NCI-H2107 treated with DMSO at 0.1 percent for 48 hours (cell line): ENCODE measurements at regions not wholly inside any gene's neighbourhood (a gene's known extent, or its start where the extent isn't known, plus 50 kb on each side); places are given as distances from the start of the nearest gene placed in this dataset.

Source experiments
- DNase-seq: peaks from one replicate; lab custom pipeline; 2025; ENCODE audit not compliant: unreplicated experiment; lab: John Stamatoyannopoulos, UW

DNA sequence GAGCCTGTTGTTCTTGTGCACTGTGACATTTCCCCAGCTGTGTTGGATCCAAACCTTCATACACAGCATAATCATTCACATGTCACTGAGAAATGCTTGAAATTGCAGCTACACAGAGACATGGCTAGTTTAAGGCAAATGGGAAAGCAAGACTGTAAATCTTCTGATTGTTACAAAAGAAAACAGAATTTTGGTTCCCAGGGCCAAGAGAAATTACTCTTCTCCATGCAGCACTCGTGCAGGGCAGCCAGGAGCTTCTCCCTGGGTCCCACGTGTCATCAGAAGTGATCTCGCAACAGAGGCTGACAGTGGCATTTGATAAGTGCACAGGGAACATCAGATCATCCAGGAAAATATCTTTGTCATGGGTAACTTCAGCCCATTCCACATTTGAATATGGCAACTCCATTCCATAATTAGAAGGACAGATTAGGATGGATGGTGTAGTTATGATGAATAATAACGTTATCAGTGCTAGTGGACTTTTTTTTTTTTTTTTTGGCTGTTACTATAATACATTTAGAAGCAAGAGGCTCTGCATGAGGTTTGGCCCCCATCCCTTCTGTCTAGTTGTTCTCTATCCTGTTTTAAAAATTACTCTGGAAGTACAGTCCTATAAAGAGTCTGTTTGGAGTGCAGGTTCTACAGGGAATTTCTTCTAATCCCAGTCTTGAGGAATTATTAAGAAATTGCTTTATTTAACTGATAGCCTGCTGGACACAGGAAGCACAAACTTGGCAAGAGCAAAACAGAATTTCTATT lies 571.0 kb upstream of the NOX3 start:
- DNase-seq: no peak

DNA sequence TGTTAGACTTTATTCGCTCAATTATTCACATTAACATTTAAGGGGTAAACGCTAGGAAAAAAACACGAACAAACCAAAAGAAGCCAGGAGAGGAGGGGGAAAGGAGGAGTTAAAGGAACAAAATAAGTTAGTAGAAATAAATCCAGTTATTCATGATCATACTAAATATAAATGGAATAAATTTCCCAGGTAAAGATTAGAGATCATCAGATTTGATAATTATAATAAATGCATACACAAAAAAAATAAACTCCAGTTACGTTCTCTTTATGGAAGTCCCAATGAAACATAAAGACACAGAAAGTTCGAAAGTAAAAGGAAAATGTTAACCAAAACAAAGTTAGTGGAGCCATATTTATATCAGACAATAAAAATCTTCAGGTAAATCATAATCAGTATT lies 568.7 kb upstream of the NOX3 start:
- no peak for DNase-seq

DNA sequence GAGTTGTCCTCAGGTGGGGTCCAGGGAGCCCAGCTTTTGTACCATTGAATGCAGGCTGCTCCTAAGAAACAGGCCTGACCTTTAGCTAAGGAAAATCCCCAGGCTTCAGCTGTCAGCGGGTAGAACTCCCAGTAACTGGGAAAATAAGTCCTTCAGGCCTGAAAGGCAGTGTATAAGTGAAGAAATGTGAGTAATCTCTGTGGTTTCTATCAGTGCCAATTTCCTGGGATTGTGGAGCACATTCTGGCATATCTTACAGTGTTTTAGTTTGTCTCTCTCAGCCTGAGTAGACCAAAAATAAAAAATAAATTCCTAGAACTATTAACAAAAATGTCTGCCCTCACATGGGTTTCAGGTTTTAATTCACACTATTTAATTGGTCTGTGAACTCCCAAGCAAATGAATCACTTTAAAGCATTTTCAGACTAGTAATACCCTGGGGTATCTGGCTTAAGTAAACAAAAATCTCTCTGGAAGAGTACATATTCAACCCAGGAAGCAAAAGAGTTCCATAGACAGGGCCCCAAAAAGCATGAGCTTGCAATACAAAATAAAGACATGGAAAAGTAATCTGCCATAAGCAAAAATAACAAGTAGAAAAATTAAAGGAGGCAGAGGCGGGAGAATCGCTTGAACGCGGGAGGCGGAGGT lies 566.2 kb upstream of the NOX3 start:
- no peak for DNase-seq

DNA sequence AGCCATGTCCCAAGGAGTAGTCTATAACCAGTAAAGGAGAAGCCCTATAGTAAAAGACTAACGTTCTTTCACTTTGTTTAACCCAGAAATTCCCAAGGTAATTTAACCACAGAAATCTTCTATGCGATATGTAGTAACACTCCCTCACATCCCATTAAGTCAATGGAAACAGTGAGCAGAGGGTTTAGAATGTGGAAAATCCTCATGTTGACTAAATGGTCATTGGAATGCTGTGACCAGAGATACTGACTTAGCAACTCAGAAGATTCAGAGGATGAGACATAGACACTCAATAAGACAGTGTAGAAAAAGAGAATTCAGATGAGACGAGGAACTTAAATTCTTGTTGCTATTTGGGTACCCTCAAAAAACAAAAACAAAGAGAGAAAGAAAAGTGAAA lies 562.2 kb upstream of the NOX3 start:
- DNase-seq: no peak

DNA sequence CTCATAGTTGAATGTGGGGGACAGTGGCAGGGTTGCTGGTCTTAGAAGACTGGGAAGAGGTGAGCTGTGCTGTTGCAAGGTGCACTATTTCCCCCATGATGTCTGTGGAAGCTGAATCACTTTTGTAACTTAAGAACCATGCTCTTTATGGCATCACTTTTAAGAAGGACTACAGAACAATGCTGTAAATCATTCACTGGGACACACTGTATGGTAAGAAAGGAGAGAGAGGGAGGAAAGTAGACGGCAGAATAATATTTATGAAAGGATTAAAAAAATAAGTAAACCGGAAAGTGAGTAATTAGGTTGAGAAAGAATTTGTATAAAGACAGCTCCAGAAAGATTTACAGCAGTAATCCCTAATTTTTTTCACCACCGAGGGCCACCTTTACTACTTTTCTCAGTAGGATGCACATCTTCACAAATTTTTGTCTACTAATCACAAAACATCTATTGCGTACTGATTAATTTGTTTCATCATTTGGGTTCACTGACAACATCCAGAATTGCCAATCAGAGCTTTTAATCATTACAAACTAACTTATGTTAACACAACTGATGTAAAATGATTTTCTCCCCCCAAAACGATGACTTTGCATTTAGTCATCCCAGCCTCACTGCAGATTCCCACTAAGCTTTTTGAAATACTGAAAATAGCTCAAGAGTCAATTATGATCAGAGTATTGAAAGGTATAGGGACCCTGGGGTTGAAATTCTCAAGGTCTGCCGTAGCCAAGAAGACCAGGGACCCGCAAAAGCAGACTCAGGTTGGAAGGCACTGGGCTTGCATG lies 560.7 kb upstream of the NOX3 start:
- no peak for DNase-seq

DNA sequence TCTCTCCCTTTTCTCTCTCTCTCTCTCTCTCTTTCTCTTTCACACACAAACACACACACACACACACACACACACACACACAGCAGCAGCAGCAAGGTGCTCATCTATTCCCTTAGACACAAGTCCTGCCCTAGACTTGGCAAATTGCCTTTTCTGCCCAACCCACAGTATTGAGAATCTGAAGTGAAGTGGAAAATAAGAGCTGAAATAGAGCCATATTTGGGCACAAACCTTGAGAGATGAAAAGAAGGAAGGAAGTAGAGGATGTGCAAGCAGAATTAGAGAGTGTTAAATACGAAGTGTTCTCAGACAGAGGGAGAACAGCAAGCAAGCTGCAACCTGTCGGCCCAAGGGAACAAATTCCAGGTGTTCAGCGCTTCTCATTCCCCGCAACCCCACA lies 557.5 kb upstream of the NOX3 start:
- DNase-seq: no peak

DNA sequence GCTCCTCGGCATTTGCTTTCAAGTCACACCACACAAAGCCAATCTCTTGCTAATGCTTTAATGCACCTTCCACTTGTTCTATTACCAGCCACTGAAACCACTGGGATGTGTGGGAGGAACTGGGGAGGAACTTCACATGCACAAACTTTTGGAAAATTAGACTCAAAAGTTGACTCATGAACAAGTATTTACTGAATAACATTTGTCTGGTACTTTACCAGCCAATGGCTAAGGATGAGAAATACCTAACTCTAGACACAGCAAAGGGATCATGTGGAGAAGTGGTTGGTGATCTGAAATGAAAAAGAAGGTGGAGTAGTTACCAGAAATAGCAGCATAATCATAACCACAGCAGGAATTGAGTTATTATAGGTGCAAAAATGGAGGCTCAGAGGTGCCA lies 554.0 kb upstream of the NOX3 start:
- DNase-seq: no peak

DNA sequence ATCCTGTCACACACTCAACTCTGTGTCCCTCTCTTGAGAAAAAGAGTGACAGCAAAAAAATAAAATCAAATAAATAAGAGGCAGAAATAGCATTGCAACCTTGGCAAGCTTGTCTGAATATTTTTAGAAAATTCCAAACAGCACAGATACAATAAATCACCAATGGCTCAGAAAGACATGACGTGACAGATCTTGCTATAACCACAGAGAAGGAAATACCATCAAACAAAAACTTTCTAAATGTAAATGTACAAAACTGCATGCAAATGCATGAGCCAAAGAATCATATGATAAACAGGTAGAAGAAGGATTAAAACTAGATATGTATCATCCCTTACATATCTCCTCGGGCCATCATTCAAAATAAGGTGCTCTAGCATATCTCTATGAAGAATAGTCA lies 549.2 kb upstream of the NOX3 start:
- DNase-seq: no peak

DNA sequence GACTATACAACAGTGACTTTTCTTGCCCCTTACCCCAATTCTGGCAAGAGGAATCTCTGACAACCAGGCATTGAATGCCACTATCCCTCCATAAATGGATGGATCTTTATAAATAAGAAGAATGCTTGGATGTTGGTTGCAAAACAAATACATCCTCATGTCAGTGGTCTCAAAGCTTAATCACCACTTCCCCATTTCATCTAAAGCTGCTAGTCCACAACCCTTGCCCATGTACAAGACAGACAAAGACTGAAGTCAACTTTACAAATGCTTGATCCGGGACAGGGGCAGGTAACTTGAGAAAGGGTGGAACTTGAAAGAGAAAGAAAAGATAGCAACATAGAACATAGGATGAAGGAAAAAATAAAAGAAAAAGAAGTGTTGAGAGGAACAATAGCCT lies 540.5 kb upstream of the NOX3 start:
- DNase-seq: no peak

DNA sequence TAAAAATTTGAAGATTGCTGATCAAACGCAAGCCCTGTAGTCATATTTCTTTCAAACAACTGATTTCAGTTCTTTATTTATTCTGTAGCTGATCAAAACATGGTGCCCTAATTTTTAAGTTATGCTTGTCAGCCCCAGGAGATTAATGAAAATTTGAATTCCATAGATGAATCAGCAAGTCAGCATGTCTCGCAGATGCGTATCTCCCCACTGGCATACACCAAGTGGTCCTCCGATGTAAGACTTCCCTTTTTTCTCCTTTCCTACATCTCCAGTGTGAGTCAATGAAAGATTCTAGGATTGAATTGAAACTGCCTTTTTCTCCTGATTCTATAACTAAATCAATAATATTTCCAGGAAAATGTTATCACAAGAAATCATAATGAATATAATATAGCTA lies 539.6 kb upstream of the NOX3 start:
- DNase-seq: no peak

DNA sequence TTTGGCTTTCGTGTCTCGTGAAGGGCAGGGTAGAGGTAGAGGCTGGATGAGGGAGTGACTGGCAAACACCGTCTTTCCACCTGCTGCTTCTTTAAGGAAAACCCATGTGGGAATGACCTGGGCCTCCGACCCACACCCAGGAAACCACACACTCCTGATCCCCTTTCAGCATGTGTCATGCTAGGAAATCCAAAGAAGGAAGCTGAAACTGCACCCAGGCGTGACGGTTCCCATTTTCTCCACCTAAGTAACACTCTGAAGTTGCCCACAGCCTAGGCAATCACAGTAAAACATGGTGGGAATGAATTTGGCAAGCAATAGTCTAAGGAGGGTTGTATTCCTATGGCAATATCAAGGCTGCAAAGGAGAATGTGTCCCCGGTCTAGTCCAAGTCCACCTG lies 538.4 kb upstream of the NOX3 start:
- no peak for DNase-seq

DNA sequence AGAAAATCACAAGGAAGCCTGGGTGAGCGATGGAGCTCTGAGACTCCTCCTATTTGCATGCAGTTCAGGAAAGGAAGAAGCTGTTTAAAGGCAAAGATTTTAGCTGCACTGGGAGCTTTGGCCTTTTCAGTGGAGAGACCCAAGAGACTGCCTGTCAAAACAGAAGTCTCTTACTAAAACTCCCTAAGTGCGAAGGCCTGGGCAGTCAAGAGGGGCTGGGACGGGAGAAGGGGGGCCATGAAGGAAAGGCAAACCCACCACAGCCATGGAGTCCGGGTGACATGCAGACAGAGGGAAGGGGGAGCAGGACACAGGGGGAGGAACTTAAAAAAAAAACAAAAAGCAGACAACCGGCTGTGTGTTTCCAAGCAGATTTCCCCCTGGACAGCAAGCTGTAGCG lies 537.6 kb upstream of the NOX3 start:
- DNase-seq: no peak

DNA sequence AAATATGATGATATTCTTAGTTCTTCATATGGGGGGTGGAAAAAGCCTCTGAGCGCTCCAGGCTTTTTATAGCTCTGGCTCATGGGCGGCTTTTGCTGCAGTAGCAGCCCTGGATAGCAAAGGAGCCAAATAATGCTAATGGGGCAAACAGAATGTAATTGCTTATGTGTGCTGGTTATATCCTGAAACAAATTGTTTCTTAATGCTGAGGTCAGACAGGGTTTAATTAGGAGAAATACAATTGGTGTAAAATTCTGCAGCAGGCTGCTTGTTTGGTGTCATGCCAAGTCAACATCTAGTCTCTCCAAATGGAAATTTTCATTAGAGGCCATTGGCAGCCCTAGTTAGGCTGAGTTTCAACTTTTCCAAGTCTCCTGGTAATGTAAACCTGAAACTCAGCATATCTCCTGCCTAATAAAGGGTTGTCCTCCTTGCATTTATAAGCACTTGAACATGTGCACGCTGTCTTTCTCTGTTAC lies 530.1 kb upstream of the NOX3 start:
- no peak for DNase-seq

DNA sequence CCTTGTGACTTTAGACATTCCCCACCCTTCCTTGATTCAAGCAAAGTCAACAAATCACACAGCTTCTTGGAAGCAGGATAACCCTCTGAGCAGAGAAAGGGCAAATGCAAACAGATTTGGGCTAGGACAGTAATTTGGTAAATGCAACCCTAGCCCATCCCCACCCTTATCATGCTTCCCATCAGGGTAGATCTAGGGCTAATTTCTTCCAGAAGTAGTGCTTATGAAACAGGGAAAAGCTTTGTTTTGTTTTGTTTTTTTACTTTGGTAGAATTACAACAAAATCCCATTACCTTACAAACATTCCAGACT lies 525.1 kb upstream of the NOX3 start:
- DNase-seq: no peak

DNA sequence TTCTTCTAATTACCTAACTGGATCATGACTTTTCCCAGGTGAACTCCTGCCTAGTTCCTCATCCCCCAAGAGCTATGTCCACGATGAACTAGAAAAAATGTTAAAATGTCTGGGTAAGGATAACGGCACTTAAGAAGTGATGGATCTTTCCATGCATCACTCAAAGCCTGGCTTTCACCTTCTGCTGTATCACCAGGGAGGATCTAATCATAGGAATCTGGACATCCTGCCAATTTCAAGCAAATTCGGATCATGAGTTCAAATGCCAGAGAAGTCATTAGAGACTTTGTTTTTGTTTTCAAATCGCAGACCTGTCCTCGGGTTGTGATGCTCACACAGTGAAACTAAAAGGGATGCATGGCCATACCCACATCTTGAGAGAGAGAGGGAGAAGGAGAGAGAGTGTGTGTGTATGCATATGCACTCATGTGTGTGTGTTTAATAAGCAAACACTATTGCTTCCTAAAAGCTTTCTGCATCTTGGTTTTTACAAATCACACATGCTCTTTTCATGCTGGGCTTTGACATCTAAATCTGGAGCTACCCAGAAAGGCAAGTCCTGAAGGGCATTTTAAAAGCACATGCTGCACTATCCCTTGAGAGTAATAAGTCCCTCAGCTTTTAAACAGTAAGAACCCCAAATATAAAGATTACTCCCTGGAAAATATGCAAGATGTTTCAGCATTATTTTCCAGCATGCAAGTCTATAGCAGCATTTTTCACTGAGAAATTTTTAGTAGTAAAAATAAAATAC lies 524.6 kb upstream of the NOX3 start:
- no peak for DNase-seq

DNA sequence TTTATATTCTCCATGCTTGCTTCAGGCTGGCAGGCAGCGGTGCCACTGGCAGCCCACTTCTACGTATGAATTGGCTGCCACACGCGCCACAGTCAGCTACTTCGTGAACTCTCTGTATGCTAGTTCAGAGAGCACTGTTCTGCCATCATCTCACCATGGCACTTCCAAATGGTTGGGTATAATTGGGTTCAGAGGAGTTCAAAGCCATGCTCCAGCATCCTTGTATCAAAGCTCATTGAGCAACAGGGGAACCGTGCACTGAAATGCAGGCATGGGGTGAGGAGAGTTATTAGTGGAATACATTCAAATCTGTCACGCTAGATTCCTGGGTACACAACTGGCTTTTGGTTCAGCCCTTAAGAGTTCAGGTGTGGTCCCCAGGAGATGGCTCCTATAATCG lies 519.9 kb upstream of the NOX3 start:
- DNase-seq: no peak

DNA sequence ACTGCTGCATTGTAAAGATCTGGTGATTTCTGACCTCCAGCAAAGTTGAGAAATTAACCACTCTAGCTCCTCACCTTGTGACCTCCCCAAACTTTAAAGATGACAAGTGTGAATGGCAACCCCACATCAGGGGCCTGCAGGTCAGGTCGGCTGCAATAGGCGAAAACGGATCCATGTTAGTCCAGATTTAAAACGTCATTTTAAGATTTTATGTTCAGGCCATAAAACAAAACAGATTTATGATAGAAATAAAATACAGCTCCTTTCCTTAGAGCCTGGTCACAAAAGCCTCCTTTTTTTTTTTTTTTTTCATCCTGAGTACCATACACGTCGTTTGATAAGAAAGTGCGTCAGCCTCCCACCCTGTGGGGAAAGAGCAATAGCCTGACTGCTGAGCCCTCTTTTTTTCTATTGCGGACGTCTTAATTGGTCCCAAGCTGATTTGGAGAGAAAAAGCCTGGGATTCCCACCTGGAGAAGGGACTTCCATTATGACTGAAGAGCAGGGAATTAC lies 519.2 kb upstream of the NOX3 start:
- DNase-seq: no peak

DNA sequence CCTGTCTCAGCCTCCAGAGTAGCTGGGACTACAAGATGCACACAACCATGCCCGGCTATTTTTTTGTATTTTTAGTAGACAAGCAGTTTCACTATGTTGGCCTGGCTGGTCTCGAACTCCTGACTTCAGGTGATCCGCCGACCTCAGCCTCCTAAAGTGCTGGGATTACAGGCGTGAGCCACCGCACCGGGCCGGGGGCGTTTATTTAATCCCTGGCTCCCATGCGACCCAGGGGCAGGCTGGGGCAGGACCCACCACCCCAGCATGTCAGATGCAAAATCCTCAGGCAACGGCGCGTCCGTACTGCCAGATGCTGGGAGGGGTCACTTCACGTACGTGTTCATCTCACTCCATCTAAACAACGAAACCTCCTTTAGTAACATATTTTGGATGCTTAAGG lies 518.7 kb upstream of the NOX3 start:
- no peak for DNase-seq

DNA sequence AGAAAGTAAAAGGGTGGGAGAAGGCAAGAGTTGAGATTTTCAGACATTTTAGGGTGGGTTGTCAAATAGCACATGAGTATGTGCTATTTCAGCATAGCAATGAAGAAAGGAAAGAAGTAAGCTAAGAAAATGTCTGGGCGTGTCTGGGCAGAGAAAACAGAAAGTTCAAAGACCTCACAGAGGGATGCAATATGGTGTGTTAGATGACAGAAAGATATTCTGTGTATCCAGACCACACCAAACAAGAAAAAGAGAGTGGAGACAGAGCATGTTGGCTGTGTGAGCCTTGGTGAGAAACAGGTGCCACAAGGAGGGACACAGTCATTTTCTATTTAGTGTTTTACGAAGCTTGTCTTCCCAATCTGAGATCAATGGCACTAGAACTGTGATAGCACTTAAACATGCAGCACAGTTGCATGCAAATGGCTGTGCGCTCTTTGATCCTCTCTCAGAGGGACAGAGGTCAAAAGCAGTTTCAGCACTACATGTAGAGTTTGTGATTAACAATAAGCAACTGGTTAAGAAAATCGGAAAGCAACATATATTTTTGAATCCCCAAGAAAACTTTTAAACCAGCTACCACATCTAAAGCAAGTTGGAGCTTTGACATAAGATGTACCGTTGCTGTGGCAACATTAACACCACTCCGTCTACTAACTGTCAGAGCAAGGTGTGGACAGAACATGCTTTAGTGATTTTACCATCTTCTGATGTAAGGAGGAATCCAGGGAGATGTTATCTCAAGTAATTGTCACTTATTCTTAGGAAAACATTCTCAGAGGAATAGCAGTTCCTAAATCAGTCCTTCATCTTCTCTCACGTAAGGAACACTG lies 515.5 kb upstream of the NOX3 start:
- no peak for DNase-seq

DNA sequence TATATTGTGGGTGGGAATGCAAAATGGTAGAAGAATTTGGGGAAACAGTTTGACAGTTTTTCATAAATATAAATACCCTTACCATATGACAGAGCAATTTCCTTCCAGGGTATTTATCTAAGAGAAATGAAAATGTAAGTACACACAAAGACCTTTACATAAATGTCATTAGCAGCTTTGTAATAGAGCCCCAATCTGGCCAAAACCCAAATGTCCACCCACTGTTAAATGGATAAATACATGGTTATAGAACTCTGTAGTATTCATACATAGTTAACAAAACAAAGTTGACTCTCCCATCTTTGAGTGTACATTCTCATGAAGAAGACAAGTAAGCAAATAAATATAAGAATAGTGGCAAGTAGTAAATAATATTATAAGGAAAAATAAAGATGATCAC lies 514.8 kb upstream of the NOX3 start:
- DNase-seq: no peak
